GM12872 (cell line): ENCODE measurements at regions not wholly inside any gene's neighbourhood (a gene's known extent, or its start where the extent isn't known, plus 50 kb on each side); places are given as distances from the start of the nearest gene placed in this dataset.

ENCODE experiments used
- CTCF ChIP-seq: IDR thresholded peaks from 3 replicates; pipeline ENCODE4 v1.5.1; 2011; ENCODE audit warnings: low read depth, mild to moderate bottlenecking, low read length, moderate library complexity; ENCODE audit not compliant: insufficient read depth

DNA sequence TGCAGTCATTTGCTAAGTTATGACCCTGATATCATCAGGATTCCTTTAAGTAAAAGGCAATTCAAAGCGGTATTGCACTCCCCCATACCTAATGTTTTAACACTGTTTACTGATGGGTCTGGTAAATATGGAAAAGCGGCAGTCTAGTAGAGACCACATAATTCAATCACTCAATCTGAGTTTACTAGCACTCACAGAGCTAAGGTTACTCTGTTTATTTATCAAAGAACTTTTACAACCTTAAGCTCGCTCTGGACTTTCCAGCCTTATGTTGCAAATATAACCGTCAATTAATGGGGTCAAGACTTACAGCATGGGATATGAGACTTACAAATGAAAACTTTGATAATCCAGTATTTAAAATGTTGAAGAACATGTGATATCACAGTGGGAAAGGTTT lies 124.5 kb upstream of the ZCCHC13 start:
- no peak for TF ChIP-seq CTCF

GRCh38 chrX:74179071-74179470 lies 124.9 kb upstream of the ZCCHC13 start:
- TF ChIP-seq CTCF = no peak

DNA sequence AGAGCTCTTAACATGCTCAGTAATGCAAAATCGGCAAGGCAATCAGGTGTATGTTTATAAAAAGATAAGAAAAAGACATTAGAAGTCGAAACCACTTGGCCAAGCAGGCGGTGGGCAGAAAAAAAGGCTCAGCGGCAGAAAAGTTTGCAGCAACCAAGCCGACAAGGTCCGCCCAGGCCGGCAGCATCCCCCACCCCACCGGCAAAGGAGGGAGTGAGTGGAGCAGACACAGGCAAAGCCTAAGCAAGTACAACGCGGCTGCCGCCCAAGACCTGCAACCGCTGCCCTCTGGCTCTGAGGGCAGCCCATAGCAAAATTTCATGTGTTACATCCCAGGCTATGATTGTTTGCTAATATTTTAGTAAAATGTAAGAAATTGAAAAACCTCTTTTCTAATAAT lies 125.4 kb upstream of the ZCCHC13 start:
- no peak for TF ChIP-seq CTCF

DNA sequence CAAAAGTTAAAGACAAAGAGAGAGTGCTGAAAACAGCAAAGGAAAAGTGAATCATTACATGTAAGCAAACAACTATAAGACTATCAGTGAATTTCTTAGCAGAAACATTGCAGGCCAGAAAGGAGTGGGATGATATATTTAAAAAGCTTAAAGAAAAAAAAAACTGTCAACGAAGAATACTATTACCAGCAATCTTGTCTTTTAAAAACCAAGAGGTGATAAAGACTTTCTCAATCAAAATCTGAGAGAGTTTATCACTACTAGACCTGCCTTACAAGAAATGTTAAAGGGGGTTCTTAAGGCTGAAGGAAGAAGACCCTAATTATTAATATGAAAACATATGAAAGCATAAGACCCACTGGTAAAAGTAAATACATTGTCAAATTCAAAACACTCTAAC lies 132.5 kb upstream of the ZCCHC13 start:
- no peak for TF ChIP-seq CTCF

DNA sequence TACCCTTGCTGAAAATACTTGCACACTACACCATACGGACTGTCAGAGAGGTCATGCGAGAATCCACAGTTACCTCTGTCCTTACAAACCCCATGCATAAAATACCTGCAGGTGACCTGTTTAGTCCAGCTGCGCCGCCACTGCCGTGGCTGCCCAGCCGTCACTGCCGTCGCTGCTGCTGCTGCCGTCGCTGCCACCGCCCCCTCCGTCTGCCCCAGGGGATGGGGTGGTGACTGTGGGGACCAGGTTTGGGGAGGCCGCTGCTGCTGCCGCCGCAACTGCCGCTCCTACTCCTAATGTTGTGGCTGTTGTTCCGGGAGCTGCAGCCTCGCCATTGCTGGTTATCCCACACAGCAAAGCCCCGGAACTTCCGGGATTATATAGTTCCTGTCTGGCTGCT lies 141.8 kb upstream of the ZCCHC13 start:
- TF ChIP-seq CTCF = no peak

DNA sequence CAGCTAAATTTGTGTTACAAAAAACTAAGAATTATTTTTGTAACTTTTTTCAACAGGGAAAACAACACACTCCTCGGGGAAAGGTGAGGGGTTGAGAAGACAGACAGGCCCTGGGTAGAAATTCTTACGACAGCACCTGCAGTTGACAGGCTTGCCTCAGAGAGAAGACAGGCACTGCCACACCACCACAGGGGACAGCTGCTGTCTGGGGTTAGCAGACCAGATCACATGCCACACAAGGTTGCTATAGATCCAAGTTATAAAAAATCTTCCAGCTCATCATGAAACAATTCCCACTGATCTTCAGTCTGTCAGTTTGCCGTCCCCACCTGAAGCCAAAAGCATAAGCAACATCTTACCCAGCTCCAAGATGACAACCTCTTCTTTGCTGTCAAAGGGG lies 143.2 kb upstream of the ZCCHC13 start:
- no peak for TF ChIP-seq CTCF

DNA sequence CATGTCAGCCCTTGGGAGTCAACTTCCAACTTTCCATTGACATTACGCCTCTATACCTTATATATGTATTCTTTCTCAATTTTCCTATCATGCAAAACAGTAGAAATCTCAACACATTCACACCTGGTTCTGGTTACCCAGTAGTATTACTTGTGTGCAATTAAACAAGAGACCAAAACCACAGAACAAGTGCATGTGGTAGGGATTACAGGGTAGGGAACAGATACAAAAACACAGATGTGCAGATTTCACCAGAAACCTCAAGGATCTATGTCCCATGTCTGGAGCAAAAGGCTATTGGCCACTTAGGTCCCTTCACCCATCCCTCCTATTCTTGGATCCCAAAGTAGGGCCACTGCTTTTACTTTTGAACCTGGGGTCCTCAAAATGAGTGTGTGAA lies 143.6 kb upstream of the ZCCHC13 start:
- TF ChIP-seq CTCF = no peak

DNA sequence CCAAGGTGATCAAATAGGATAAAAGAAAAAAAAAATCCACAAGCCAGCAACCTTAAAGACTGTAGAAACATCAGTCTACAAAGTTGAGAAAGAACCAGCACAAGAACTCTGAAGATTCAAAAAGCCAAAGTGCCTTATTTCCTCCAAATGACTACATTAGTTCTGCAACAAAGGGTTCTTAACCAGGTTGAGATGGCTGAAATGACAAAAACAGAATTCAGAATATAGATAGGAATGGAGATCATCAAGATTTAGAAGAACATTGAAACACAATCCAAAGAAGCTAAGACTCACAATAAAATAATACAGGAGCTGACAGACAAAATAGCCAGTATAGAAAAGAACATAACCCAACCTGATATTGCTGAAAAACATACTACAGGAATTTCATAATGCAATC lies 156.5 kb upstream of the ZCCHC13 start:
- TF ChIP-seq CTCF = no peak
